PC-9 (cell line): ENCODE measurements at regions not wholly inside any gene's neighbourhood (a gene's known extent, or its start where the extent isn't known, plus 50 kb on each side); places are given as distances from the start of the nearest gene placed in this dataset.

Source experiments
- BruUV-seq: library from RNA; stranded (reverse); fragments of 400-500 nt; replicated peaks from 2 replicates; lab custom pipeline; 2021; lab: Mats Ljungman, UMichigan
- CTCF ChIA-PET: fragments of 300-600 bp; sonication (Branson Sonifier 250); formaldehyde crosslinking; loops from one replicate; lab custom pipeline; 2022; ENCODE audit warnings: antibody characterized with exemption; lab: Charles Lee
- POLR2A ChIA-PET: fragments of 300-600 bp; sonication (Branson Sonifier 250); formaldehyde crosslinking; loops from one replicate; lab custom pipeline; 2022; ENCODE audit warnings: antibody characterized with exemption; ENCODE audit not compliant: unreplicated experiment; lab: Charles Lee
- DNase-seq, 2 experiments: peaks; one replicate each; pipeline versions ENCODE4 v3.0.0 to v3.0.0-alpha.2; 2015 to 2022; ENCODE audit warnings: mixed read lengths in 1 of 2
- H2AFZ ChIP-seq: fragments of 200-600 bp; sonication (generic); 2 replicates; pipeline ENCODE4 v1.8.1; 2017; ENCODE audit warnings: antibody characterized with exemption
- H3F3A ChIP-seq: fragments of 200-600 bp; sonication (generic); 2 replicates; pipeline ENCODE4 v1.8.1; 2017; ENCODE audit warnings: antibody characterized with exemption, mild to moderate bottlenecking, low read depth; ENCODE audit not compliant: insufficient read depth
- H3K27ac ChIP-seq: fragments of 200-600 bp; sonication (generic); 2 replicates; pipeline ENCODE4 v1.6.1; 2016; ENCODE audit warnings: mixed run types
- H3K27me3 ChIP-seq: fragments of 200-600 bp; sonication (generic); 2 replicates; pipeline ENCODE4 v1.6.1; 2016; ENCODE audit warnings: low read depth, mixed run types; ENCODE audit not compliant: insufficient read depth
- H3K36me3 ChIP-seq: fragments of 200-600 bp; sonication (generic); 2 replicates; pipeline ENCODE4 v1.6.1; 2016; ENCODE audit warnings: low read depth, mixed run types
- H3K4me1 ChIP-seq: fragments of 200-600 bp; sonication (generic); replicated peaks from 2 replicates; pipeline ENCODE4 v1.6.1; 2016; ENCODE audit warnings: mixed run types; ENCODE audit not compliant: insufficient read depth
- H3K4me2 ChIP-seq: fragments of 200-600 bp; sonication (generic); 2 replicates; pipeline ENCODE4 v1.6.1; 2017; ENCODE audit warnings: mixed run types
- H3K4me3 ChIP-seq: fragments of 200-600 bp; sonication (generic); 2 replicates; pipeline ENCODE4 v1.6.1; 2016; ENCODE audit warnings: mixed run types
- H3K79me2 ChIP-seq: fragments of 200-600 bp; sonication (generic); 2 replicates; pipeline ENCODE4 v1.6.1; 2017; ENCODE audit warnings: low read depth, mixed run types
- H3K9me2 ChIP-seq: fragments of 200-600 bp; sonication (generic); 2 replicates; pipeline ENCODE4 v1.8.1; 2017; ENCODE audit warnings: mild to moderate bottlenecking; ENCODE audit not compliant: insufficient read depth
- H3K9me3 ChIP-seq: fragments of 200-600 bp; sonication (generic); 2 replicates; pipeline ENCODE4 v1.8.1; 2016; ENCODE audit warnings: low read depth; ENCODE audit not compliant: insufficient read depth
- H4K20me1 ChIP-seq: fragments of 200-600 bp; sonication (generic); 2 replicates; pipeline ENCODE4 v1.8.1; 2017; ENCODE audit not compliant: insufficient read depth
- EZH2 ChIP-seq: fragments of 200-600 bp; sonication (generic); IDR thresholded peaks from 2 replicates; pipeline ENCODE4 v1.8.0; 2017; ENCODE audit warnings: antibody characterized with exemption, low read depth
- intact Hi-C: fragments of 100-400 bp; cut with micrococcal nuclease; formaldehyde crosslinking; loops from one replicate; pipeline ENCODE4 v1.10.0; 2022; ENCODE audit not compliant: unreplicated experiment
- TF ChIP-seq, protein P1 (sequence below): fragments of 200-600 bp; sonication (generic); conservative IDR thresholded peaks from 2 replicates; pipeline ENCODE4 v1.6.1; 2017; ENCODE audit warnings: mixed run types, antibody characterized with exemption, mild to moderate bottlenecking, moderate library complexity

- no peaks in the 10 kb centered on the region for H3K9me2 ChIP-seq
- H4K20me1 ChIP-seq = no peaks in the 10 kb centered on the region
- H3K4me1 ChIP-seq = no peaks in the 10 kb centered on the region
- H3K27me3 ChIP-seq = no peaks in the 10 kb centered on the region
- H3F3A ChIP-seq = no peaks in the 10 kb centered on the region
- H2AFZ ChIP-seq = no peak overlapping the region
- no peaks in the 10 kb centered on the region for H3K36me3 ChIP-seq
- ChIA-PET POLR2A (no interaction called here), CTCF (no interaction called here)
- no peak overlapping the region for H3K27ac ChIP-seq
- intact Hi-C loops = no loop called here
- H3K79me2 ChIP-seq = no peaks in the 10 kb centered on the region
- no peaks in the 10 kb centered on the region for H3K9me3 ChIP-seq
- no peak overlapping the region for H3K4me2 ChIP-seq
- TF ChIP-seq, protein P1, sequence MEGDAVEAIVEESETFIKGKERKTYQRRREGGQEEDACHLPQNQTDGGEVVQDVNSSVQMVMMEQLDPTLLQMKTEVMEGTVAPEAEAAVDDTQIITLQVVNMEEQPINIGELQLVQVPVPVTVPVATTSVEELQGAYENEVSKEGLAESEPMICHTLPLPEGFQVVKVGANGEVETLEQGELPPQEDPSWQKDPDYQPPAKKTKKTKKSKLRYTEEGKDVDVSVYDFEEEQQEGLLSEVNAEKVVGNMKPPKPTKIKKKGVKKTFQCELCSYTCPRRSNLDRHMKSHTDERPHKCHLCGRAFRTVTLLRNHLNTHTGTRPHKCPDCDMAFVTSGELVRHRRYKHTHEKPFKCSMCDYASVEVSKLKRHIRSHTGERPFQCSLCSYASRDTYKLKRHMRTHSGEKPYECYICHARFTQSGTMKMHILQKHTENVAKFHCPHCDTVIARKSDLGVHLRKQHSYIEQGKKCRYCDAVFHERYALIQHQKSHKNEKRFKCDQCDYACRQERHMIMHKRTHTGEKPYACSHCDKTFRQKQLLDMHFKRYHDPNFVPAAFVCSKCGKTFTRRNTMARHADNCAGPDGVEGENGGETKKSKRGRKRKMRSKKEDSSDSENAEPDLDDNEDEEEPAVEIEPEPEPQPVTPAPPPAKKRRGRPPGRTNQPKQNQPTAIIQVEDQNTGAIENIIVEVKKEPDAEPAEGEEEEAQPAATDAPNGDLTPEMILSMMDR = no peak
- no peak for TF ChIP-seq EZH2
- no peak for DNase-seq
- BruUV-seq = no TSS peak
- H3K4me3 ChIP-seq = no peak overlapping the region
These were observed 185.8 kb downstream of the HGF start for GRCh38 chr7:81583882-81584533.

DNA sequence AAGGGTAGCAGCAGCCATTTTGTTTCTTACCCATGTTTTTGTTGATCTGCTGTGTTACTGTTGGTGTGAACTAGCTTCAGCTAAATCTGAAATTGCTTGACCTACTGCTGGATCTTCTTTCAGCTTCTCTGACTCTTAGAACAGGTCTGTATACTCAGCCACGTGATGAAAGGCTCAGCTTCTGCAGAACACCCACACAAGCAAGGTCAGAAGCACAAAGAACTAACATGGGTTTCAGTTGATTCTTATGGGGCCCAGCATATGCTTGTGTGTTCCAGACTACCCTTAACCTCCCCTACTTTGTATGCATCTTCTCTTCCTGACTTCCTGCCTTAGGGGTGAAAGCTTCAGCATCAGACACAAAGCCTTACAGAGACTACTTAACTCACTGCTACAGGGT is 186.8 kb downstream of the HGF start:
- no peaks in the 10 kb centered on the region for H3K4me1 ChIP-seq
- no peaks in the 10 kb centered on the region for H3K79me2 ChIP-seq
- H3K9me2 ChIP-seq = no peaks in the 10 kb centered on the region
- no peak overlapping the region for H3K4me2 ChIP-seq
- no peaks in the 10 kb centered on the region for H3K9me3 ChIP-seq
- intact Hi-C loops = no loop called here
- DNase-seq = no peak
- no peaks in the 10 kb centered on the region for H3K36me3 ChIP-seq
- no peaks in the 10 kb centered on the region for H4K20me1 ChIP-seq
- CTCF ChIA-PET = no interaction called here
- no peak overlapping the region for H3K4me3 ChIP-seq
- POLR2A ChIA-PET = no interaction called here
- no peak overlapping the region for H3K27ac ChIP-seq
- H3K27me3 ChIP-seq = no peaks in the 10 kb centered on the region
- TF ChIP-seq, protein P1 = no peak
- TF ChIP-seq EZH2 = no peak
- H2AFZ ChIP-seq = no peak overlapping the region
- H3F3A ChIP-seq = no peaks in the 10 kb centered on the region
- BruUV-seq = no TSS peak

DNA sequence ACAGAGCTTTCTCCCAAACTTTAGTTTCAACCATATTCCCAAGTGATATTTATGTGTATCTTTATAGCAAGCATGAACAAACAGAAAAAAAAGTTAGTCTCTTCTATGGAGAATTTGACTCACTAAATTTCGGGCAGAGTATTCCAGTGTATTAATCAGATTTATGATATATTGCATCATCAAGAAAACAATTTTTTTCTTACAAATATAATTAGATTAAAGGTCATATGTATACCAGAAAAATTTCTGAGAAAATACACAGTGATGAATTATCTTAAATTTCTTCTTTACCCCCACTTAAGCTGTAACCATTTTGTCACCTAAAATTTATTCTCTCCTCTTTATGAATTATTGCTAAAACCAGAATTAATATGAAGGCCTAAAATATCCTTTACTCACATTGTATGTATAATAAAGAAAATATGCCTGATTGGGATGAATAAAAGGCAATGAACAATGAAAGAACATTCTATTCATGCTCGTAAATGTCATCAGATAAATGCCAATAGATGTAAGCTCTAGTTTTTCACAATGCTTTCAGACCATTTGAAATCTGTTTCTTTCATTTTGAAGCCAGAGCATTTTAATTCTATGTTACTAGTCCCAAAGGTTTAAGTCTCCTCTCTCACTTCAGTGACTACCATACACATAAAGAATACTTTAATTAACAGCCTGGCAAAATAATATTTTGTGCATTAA is 192.1 kb downstream of the HGF start:
- Histone ChIP-seq H4K20me1 (no peaks in the 10 kb centered on the region), H3K4me2 (no peak overlapping the region), H2AFZ (no peak overlapping the region), H3K9me3 (no peaks in the 10 kb centered on the region), H3K27me3 (no peaks in the 10 kb centered on the region), H3K27ac (no peak overlapping the region), H3K9me2 (no peaks in the 10 kb centered on the region), H3F3A (no peaks in the 10 kb centered on the region), H3K36me3 (no peaks in the 10 kb centered on the region), H3K4me1 (no peaks in the 10 kb centered on the region), H3K79me2 (no peaks in the 10 kb centered on the region), H3K4me3 (no peak overlapping the region)
- BruUV-seq = no TSS peak
- TF ChIP-seq, protein P1 = no peak
- no peak for TF ChIP-seq EZH2
- CTCF ChIA-PET = no interaction called here
- DNase-seq = no peak
- POLR2A ChIA-PET = no interaction called here
- intact Hi-C loops = no loop called here
